ENCODE measurements at regions not wholly inside any gene's neighbourhood (a gene's known extent, or its start where the extent isn't known, plus 50 kb on each side); places are given as distances from the start of the nearest gene placed in this dataset.

- TF ChIP-seq MYNN (tag by site-specific recombination; IDR thresholded peaks at IDR 0.05; ENCODE audit: borderline replicate concordance) (no peak), YY1 (tag by site-specific recombination; IDR thresholded peaks at IDR 0.05) (no peak)
Observed at GRCh38 chr20:39298571-39299506, 336.7 kb downstream of the DHX35 start.

Data from HEK293 (cell line).